Skin epidermis (tissue), 12 donors: ENCODE measurements at regions not wholly inside any gene's neighbourhood (a gene's known extent, or its start where the extent isn't known, plus 50 kb on each side); places are given as distances from the start of the nearest gene placed in this dataset.

Source experiments
- H3K27ac ChIP-seq, 21 experiments: fragments of 200-600 bp; sonication (generic) in 11 of 21; one replicate each; pipeline ENCODE4 v1.5.0; 2020; ENCODE audit warnings: mild to moderate bottlenecking in 3 of 21, inconsistent platforms in 2 of 21, moderate library complexity in 2 of 21
- H3K4me3 ChIP-seq, 7 experiments: fragments of 200-600 bp; sonication (generic) in 2 of 7; one replicate each; pipeline ENCODE4 v1.5.0; 2020; ENCODE audit warnings: inconsistent platforms in 2 of 7, mild to moderate bottlenecking in 2 of 7, moderate library complexity in 1 of 7

GRCh38 chr9:99425923-99426842 lies 204.1 kb downstream of the SEC61B start:
- Histone ChIP-seq H3K4me3 (no peak overlapping the region), H3K27ac (no peak overlapping the region)

GRCh38 chr9:99427260-99427659 lies 205.2 kb downstream of the SEC61B start:
- H3K27ac ChIP-seq: no peak overlapping the region
- no peak overlapping the region for H3K4me3 ChIP-seq

- H3K27ac ChIP-seq: no peak overlapping the region
Observed at GRCh38 chr9:99430301-99430700, 208.2 kb downstream of the SEC61B start.

GRCh38 chr9:99431103-99431502 lies 209.0 kb downstream of the SEC61B start:
- H3K4me3 ChIP-seq: no peak overlapping the region
- no peak overlapping the region for H3K27ac ChIP-seq

More at GRCh38 chr9:99430301-99430700, 208.2 kb downstream of the SEC61B start:
- H3K4me3 ChIP-seq: no peak overlapping the region

GRCh38 chr9:99432075-99432474 lies 210.0 kb downstream of the SEC61B start:
- no peak overlapping the region for H3K27ac ChIP-seq

GRCh38 chr9:99433095-99433494 lies 211.0 kb downstream of the SEC61B start:
- Histone ChIP-seq H3K4me3 (no peak overlapping the region), H3K27ac (peak overlapping the region in 1 of 21 experiments; percentile 44)

More at GRCh38 chr9:99432075-99432474, 210.0 kb downstream of the SEC61B start:
- no peak overlapping the region for H3K4me3 ChIP-seq

- Histone ChIP-seq H3K4me3 (no peak overlapping the region), H3K27ac (peak overlapping the region in 8 of 21 experiments; percentile 3 to 67 (median 26))
Observed at GRCh38 chr9:99433555-99433954, 211.5 kb downstream of the SEC61B start.

- no peak overlapping the region for H3K4me3 ChIP-seq
- H3K27ac ChIP-seq: no peak overlapping the region
Observed at GRCh38 chr9:99436616-99437015, 214.5 kb downstream of the SEC61B start.

GRCh38 chr9:99437145-99437544 lies 215.1 kb downstream of the SEC61B start:
- Histone ChIP-seq H3K4me3 (no peak overlapping the region), H3K27ac (no peak overlapping the region)

GRCh38 chr9:99438596-99438995 lies 216.5 kb downstream of the SEC61B start:
- H3K4me3 ChIP-seq: no peak overlapping the region
- no peak overlapping the region for H3K27ac ChIP-seq

GRCh38 chr9:99441829-99442228 lies 219.7 kb downstream of the SEC61B start:
- Histone ChIP-seq H3K4me3 (no peak overlapping the region), H3K27ac (no peak overlapping the region)

GRCh38 chr9:99445371-99445891 lies 223.3 kb downstream of the SEC61B start:
- H3K4me3 ChIP-seq: no peak overlapping the region
- peak overlapping the region in 6 of 21 experiments; percentile 15 to 66 (median 40) for H3K27ac ChIP-seq

- H3K4me3 ChIP-seq: no peak overlapping the region
- peak overlapping the region in 6 of 21 experiments; percentile 15 to 66 (median 40) for H3K27ac ChIP-seq
Observed at GRCh38 chr9:99445920-99446319, 223.8 kb downstream of the SEC61B start.

- Histone ChIP-seq H3K27ac (no peak overlapping the region), H3K4me3 (no peak overlapping the region)
Observed at GRCh38 chr9:99447951-99448350, 225.9 kb downstream of the SEC61B start.

GRCh38 chr9:99449726-99450125 lies 227.6 kb downstream of the SEC61B start:
- Histone ChIP-seq H3K27ac (no peak overlapping the region), H3K4me3 (no peak overlapping the region)

GRCh38 chr9:99451112-99451606 lies 229.1 kb downstream of the SEC61B start:
- no peak overlapping the region for H3K27ac ChIP-seq
- no peak overlapping the region for H3K4me3 ChIP-seq

- Histone ChIP-seq H3K27ac (no peak overlapping the region), H3K4me3 (no peak overlapping the region)
Observed at GRCh38 chr9:99457406-99457805, 235.3 kb downstream of the SEC61B start.

GRCh38 chr9:99457981-99458380 lies 235.9 kb downstream of the SEC61B start:
- H3K27ac ChIP-seq: no peak overlapping the region
- H3K4me3 ChIP-seq: no peak overlapping the region

- H3K4me3 ChIP-seq: no peak overlapping the region
- H3K27ac ChIP-seq: no peak overlapping the region
Observed at GRCh38 chr9:99459919-99460318, 237.8 kb downstream of the SEC61B start.

- Histone ChIP-seq H3K27ac (no peak overlapping the region), H3K4me3 (no peak overlapping the region)
Observed at GRCh38 chr9:99463131-99463530, 241.0 kb downstream of the SEC61B start.

GRCh38 chr9:99464568-99464967 lies 242.5 kb downstream of the SEC61B start:
- no peak overlapping the region for H3K27ac ChIP-seq

More at GRCh38 chr9:99464568-99464967, 242.5 kb downstream of the SEC61B start:
- H3K4me3 ChIP-seq: no peak overlapping the region
